CD4-positive, alpha-beta T cell (primary cell): ENCODE measurements at regions not wholly inside any gene's neighbourhood (a gene's known extent, or its start where the extent isn't known, plus 50 kb on each side); places are given as distances from the start of the nearest gene placed in this dataset.

Experiments
- ATAC-seq: fragments of 200-7000 bp; cut with Tn5 transposase; one replicate; pipeline ENCODE4 v1.10.0; 2022; ENCODE audit warnings: mild to moderate bottlenecking; ENCODE audit not compliant: poor library complexity
- CTCF ChIA-PET: fragments of 350-600 bp; sonication (Branson Sonifier 250); formaldehyde crosslinking; loops from one replicate; lab custom pipeline; 2021; ENCODE audit warnings: antibody characterized with exemption, inconsistent platforms; lab: Charles Lee
- POLR2A ChIA-PET: fragments of 350-600 bp; sonication (Branson Sonifier 250); formaldehyde crosslinking; loops from one replicate; lab custom pipeline; 2021; ENCODE audit warnings: antibody characterized with exemption, inconsistent platforms; lab: Charles Lee
- DNase-seq, 14 experiments: peaks; one replicate each; pipeline ENCODE4 v3.0.0-alpha.2; 2013 to 2020; ENCODE audit warnings: mixed read lengths in 2 of 14
- H3K27ac ChIP-seq, 2 donors: one replicate each; pipeline versions ENCODE4 v1.5.1 to v1.7.0; 2013; ENCODE audit warnings: low read length in 2 of 2, low read depth in 1 of 2, mild to moderate bottlenecking in 1 of 2
- H3K27me3 ChIP-seq, 2 experiments: 1 replicate in 1 of 2; 2 replicates in 1 of 2; pipeline versions ENCODE4 v1.6.1 to v1.7.0; 2013; ENCODE audit warnings: low read length in 2 of 2, control low read depth in 1 of 2, mild to moderate bottlenecking in 1 of 2, moderate library complexity in 1 of 2; ENCODE audit not compliant: insufficient read depth in 2 of 2, control insufficient read depth in 1 of 2
- H3K36me3 ChIP-seq: one replicate; pipeline ENCODE4 v1.6.1; 2013; ENCODE audit warnings: low read length, control low read depth; ENCODE audit not compliant: insufficient read depth
- H3K4me1 ChIP-seq: one replicate; pipeline ENCODE4 v1.6.1; 2013; ENCODE audit warnings: low read length, control low read depth; ENCODE audit not compliant: insufficient read depth
- H3K4me3 ChIP-seq: one replicate; pipeline ENCODE4 v1.5.1; 2013; ENCODE audit warnings: mild to moderate bottlenecking, low read length, moderate library complexity
- H3K9me3 ChIP-seq, 2 experiments: 1 replicate in 1 of 2; 2 replicates in 1 of 2; pipeline versions ENCODE4 v1.6.1 to v1.7.0; 2013; ENCODE audit warnings: low read length in 2 of 2, mild to moderate bottlenecking in 2 of 2, control low read depth in 1 of 2, moderate library complexity in 1 of 2; ENCODE audit not compliant: control insufficient read depth in 1 of 2, insufficient read depth in 1 of 2
- H3K27ac Mint-ChIP-seq: one replicate; pipeline ENCODE4 v1.8.0; 2020; ENCODE audit warnings: mixed read lengths
- H3K27me3 Mint-ChIP-seq: one replicate; pipeline ENCODE4 v1.8.0; 2021; ENCODE audit warnings: mixed read lengths
- H3K36me3 Mint-ChIP-seq: one replicate; pipeline ENCODE4 v1.8.0; 2021; ENCODE audit warnings: low read depth, mixed read lengths
- H3K4me1 Mint-ChIP-seq: one replicate; pipeline ENCODE4 v1.8.0; 2021; ENCODE audit warnings: low read depth, mixed read lengths
- H3K4me3 Mint-ChIP-seq: one replicate; pipeline ENCODE4 v1.8.0; 2020; ENCODE audit warnings: mild to moderate bottlenecking, mixed read lengths
- H3K9me3 Mint-ChIP-seq: one replicate; pipeline ENCODE4 v1.8.0; 2020; ENCODE audit warnings: mixed read lengths
- CTCF ChIP-seq: fragments of 200-600 bp; IDR thresholded peaks from one replicate; pipeline ENCODE4 v1.8.0; 2022; ENCODE audit warnings: antibody characterized with exemption, mild to moderate bottlenecking
- intact Hi-C, 2 experiments: fragments of 100-400 bp; cut with DNase I in 1 of 2; cut with micrococcal nuclease in 1 of 2; formaldehyde crosslinking; loops; one replicate each; pipeline versions ENCODE4 v1.15.1 to v1.9.0; 2023 to 2025; cut with DNase I, micrococcal nuclease

- Mint-ChIP-seq H3K4me1 (no peaks in the 10 kb centered on the region), H3K27ac (no peak overlapping the region), H3K36me3 (no peaks in the 10 kb centered on the region), H3K27me3 (no peaks in the 10 kb centered on the region), H3K4me3 (no peak overlapping the region), H3K9me3 (peaks cover 13% of the 10 kb centered on the region)
- ATAC-seq = no peak
- no peak for DNase-seq
- POLR2A ChIA-PET = no interaction called here
- H3K27me3 ChIP-seq = no peaks in the 10 kb centered on the region
- intact Hi-C loops = no loop called here
- H3K9me3 ChIP-seq = peaks cover 0 to 4% of the 10 kb centered on the region in 2 experiments
- CTCF ChIA-PET = no interaction called here
- H3K27ac ChIP-seq = no peak overlapping the region
- TF ChIP-seq CTCF = no peak
- no peaks in the 10 kb centered on the region for H3K4me1 ChIP-seq
- no peaks in the 10 kb centered on the region for H3K36me3 ChIP-seq
- no peak overlapping the region for H3K4me3 ChIP-seq
Measured at GRCh38 chr3:80159990-80160506, 392.2 kb upstream of the ROBO1 start.

GRCh38 chr3:80158332-80158731 lies 390.5 kb upstream of the ROBO1 start:
- Mint-ChIP-seq H3K27me3 (no peaks in the 10 kb centered on the region), H3K4me3 (no peak overlapping the region), H3K9me3 (peaks cover 10% of the 10 kb centered on the region), H3K4me1 (no peaks in the 10 kb centered on the region), H3K27ac (no peak overlapping the region), H3K36me3 (no peaks in the 10 kb centered on the region)
- no peak for TF ChIP-seq CTCF
- Histone ChIP-seq H3K4me1 (no peaks in the 10 kb centered on the region), H3K9me3 (peaks cover 0 to 4% of the 10 kb centered on the region in 2 experiments), H3K27me3 (no peaks in the 10 kb centered on the region), H3K36me3 (no peaks in the 10 kb centered on the region), H3K4me3 (no peak overlapping the region), H3K27ac (no peak overlapping the region)
- ChIA-PET CTCF (no interaction called here), POLR2A (no interaction called here)
- no peak for DNase-seq
- no peak for ATAC-seq
- intact Hi-C loops = no loop called here

GRCh38 chr3:80157546-80157945 lies 389.7 kb upstream of the ROBO1 start:
- Mint-ChIP-seq H3K27me3 (no peaks in the 10 kb centered on the region), H3K9me3 (peaks cover 10% of the 10 kb centered on the region), H3K4me1 (no peaks in the 10 kb centered on the region), H3K4me3 (no peak overlapping the region), H3K27ac (no peak overlapping the region), H3K36me3 (no peaks in the 10 kb centered on the region)
- intact Hi-C loops = no loop called here
- no peaks in the 10 kb centered on the region for H3K27me3 ChIP-seq
- POLR2A ChIA-PET = no interaction called here
- TF ChIP-seq CTCF = no peak
- no peak overlapping the region for H3K4me3 ChIP-seq
- H3K4me1 ChIP-seq = no peaks in the 10 kb centered on the region
- DNase-seq (no peak), ATAC-seq (no peak)
- no peak overlapping the region for H3K27ac ChIP-seq
- CTCF ChIA-PET = no interaction called here
- no peaks in the 10 kb centered on the region for H3K9me3 ChIP-seq
- no peaks in the 10 kb centered on the region for H3K36me3 ChIP-seq
